ENCODE measurements at regions not wholly inside any gene's neighbourhood (a gene's known extent, or its start where the extent isn't known, plus 50 kb on each side); places are given as distances from the start of the nearest gene placed in this dataset.
A peak's percentile ranks its signal among the peaks of the same experiment; 100 is the strongest.
"Not testable (repeated sequence)": the region's sequence is repeated elsewhere in the genome, so short reads cannot be mapped to it uniquely, and the experiment has no call there.

GRCh38 chr16:85275533-85276249 is 163.4 kb upstream of the CIBAR2 start:
- peak; percentile 32 to 48 (median 38) for DNase-seq (ENCODE audit: low read depth in 3 of 3)

GRCh38 chr16:85276258-85276657 is 164.0 kb upstream of the CIBAR2 start:
- no peak for DNase-seq (ENCODE audit: low read depth in 3 of 3)

GRCh38 chr16:85276721-85277120 is 164.4 kb upstream of the CIBAR2 start:
- no peak for DNase-seq (ENCODE audit: low read depth in 3 of 3)

- no peak for DNase-seq (ENCODE audit: low read depth in 3 of 3)
Observed at GRCh38 chr16:85278839-85279238, 166.6 kb upstream of the CIBAR2 start.

GRCh38 chr16:85279402-85279801 is 167.1 kb upstream of the CIBAR2 start:
- DNase-seq (ENCODE audit: low read depth in 3 of 3) = no peak

- no peak for DNase-seq (ENCODE audit: low read depth in 3 of 3)
Observed at GRCh38 chr16:85279825-85280545, 167.7 kb upstream of the CIBAR2 start.

GRCh38 chr16:85281181-85281580 is 168.9 kb upstream of the CIBAR2 start:
- DNase-seq (ENCODE audit: low read depth in 3 of 3) = no peak

- no peak for DNase-seq (ENCODE audit: low read depth in 3 of 3)
Observed at GRCh38 chr16:85282842-85283241, 170.6 kb upstream of the CIBAR2 start.

- DNase-seq (ENCODE audit: low read depth in 3 of 3) = no peak
Observed at GRCh38 chr16:85283305-85284050, 171.2 kb upstream of the CIBAR2 start.

GRCh38 chr16:85284141-85284817 is 172.0 kb upstream of the CIBAR2 start:
- no peak for DNase-seq (ENCODE audit: low read depth in 3 of 3)

GRCh38 chr16:85285681-85286065 is 173.4 kb upstream of the CIBAR2 start:
- no peak for DNase-seq (ENCODE audit: low read depth in 3 of 3)

GRCh38 chr16:85286066-85286831 is 174.0 kb upstream of the CIBAR2 start:
- no peak for DNase-seq (ENCODE audit: low read depth in 3 of 3)

- DNase-seq (ENCODE audit: low read depth in 3 of 3) = no peak
Observed at GRCh38 chr16:85286951-85287814, 174.9 kb upstream of the CIBAR2 start.

- DNase-seq (ENCODE audit: low read depth in 3 of 3) = not testable (repeated sequence)
Observed at GRCh38 chr16:85287815-85288109, 175.5 kb upstream of the CIBAR2 start.

- no peak for DNase-seq (ENCODE audit: low read depth in 3 of 3)
Observed at GRCh38 chr16:85288341-85288868, 176.1 kb upstream of the CIBAR2 start.

- DNase-seq (ENCODE audit: low read depth in 3 of 3) = no peak
Observed at GRCh38 chr16:85288869-85289660, 176.8 kb upstream of the CIBAR2 start.

GRCh38 chr16:85289760-85290625 is 177.7 kb upstream of the CIBAR2 start:
- DNase-seq (ENCODE audit: low read depth in 3 of 3) = no peak

GRCh38 chr16:85290626-85291301 is 178.5 kb upstream of the CIBAR2 start:
- no peak for DNase-seq (ENCODE audit: low read depth in 3 of 3)

Data from stimulated activated CD4-positive, alpha-beta T cell treated with anti-CD3 and anti-CD28 coated beads, TNF-alpha, amount 100 ng/mL, for 4 hours (primary cell).